MCF 10A (cell line): ENCODE measurements at regions not wholly inside any gene's neighbourhood (a gene's known extent, or its start where the extent isn't known, plus 50 kb on each side); places are given as distances from the start of the nearest gene placed in this dataset.

ENCODE experiments used
- BruUV-seq: library from RNA; stranded (reverse); fragments of 400-500 nt; replicated peaks from 2 replicates; lab custom pipeline; 2021; lab: Mats Ljungman, UMichigan
- CTCF ChIA-PET: fragments of 300-600 bp; sonication (Branson Sonifier 250); formaldehyde crosslinking; extraction: SDS; loops from one replicate; lab custom pipeline; 2021; ENCODE audit warnings: antibody characterized with exemption, inconsistent platforms; lab: Yijun Ruan, JAX
- POLR2A ChIA-PET: fragments of 300-600, 350-650 bp; sonication (Branson Sonifier 250); formaldehyde crosslinking; extraction: SDS; loops from one replicate; lab custom pipeline; 2020; ENCODE audit warnings: antibody characterized with exemption, inconsistent platforms; lab: Yijun Ruan, JAX
- DNase-seq: peaks from one replicate; pipeline ENCODE4 v3.0.0-alpha.2; 2018; ENCODE audit not compliant: unreplicated experiment
- H3K27ac Mint-ChIP-seq: one replicate; pipeline ENCODE4 v1.8.0; 2022; ENCODE audit warnings: mild to moderate bottlenecking, low read depth, mixed read lengths; ENCODE audit not compliant: unreplicated experiment
- H3K27me3 Mint-ChIP-seq: one replicate; pipeline ENCODE4 v1.8.0; 2022; ENCODE audit warnings: mixed read lengths; ENCODE audit not compliant: insufficient read depth, unreplicated experiment
- H3K36me3 Mint-ChIP-seq: one replicate; pipeline ENCODE4 v1.8.0; 2022; ENCODE audit warnings: mild to moderate bottlenecking, moderate library complexity, mixed read lengths; ENCODE audit not compliant: insufficient read depth, unreplicated experiment
- H3K4me1 Mint-ChIP-seq: one replicate; pipeline ENCODE4 v1.8.0; 2022; ENCODE audit warnings: mixed read lengths; ENCODE audit not compliant: insufficient read depth, unreplicated experiment
- H3K4me3 Mint-ChIP-seq: one replicate; pipeline ENCODE4 v1.8.0; 2022; ENCODE audit warnings: mild to moderate bottlenecking, moderate library complexity, mixed read lengths; ENCODE audit not compliant: unreplicated experiment
- H3K9me3 Mint-ChIP-seq: one replicate; pipeline ENCODE4 v1.8.0; 2022; ENCODE audit warnings: mixed read lengths; ENCODE audit not compliant: unreplicated experiment
- CTCF ChIP-seq: fragments of 200-600 bp; IDR thresholded peaks from one replicate; pipeline ENCODE4 v1.8.0; 2022; ENCODE audit warnings: antibody characterized with exemption, mild to moderate bottlenecking; ENCODE audit not compliant: unreplicated experiment
- intact Hi-C: fragments of 100-400 bp; cut with micrococcal nuclease; formaldehyde crosslinking; loops from 2 replicates; pipeline ENCODE4 v1.14.1; 2022

- Mint-ChIP-seq H3K27ac (no peak overlapping the region), H3K4me1 (peaks cover 6% of the 10 kb centered on the region), H3K36me3 (no peaks in the 10 kb centered on the region), H3K4me3 (no peak overlapping the region), H3K27me3 (no peaks in the 10 kb centered on the region), H3K9me3 (peaks cover 8% of the 10 kb centered on the region)
- BruUV-seq = no TSS peak
- ChIA-PET POLR2A (no interaction called here), CTCF (interaction anchor here (0.6 to 0.7 kb wide), 3 partner anchors 75 to 197 kb away, joined by 3 to 5 read pairs (median 4); no protein-coding TSS in a partner anchor)
- no peak for DNase-seq
- intact Hi-C loops = no loop called here
- TF ChIP-seq CTCF = no peak
Observed at GRCh38 chr4:42308247-42308646, 89.0 kb upstream of the SHISA3 start.

- POLR2A ChIA-PET = no interaction called here
- H3K9me3 Mint-ChIP-seq = peaks cover 14% of the 10 kb centered on the region
- no peaks in the 10 kb centered on the region for H3K27me3 Mint-ChIP-seq
Observed at GRCh38 chr4:42309361-42310260, 87.7 kb upstream of the SHISA3 start.

GRCh38 chr4:42310358-42310757 is 86.9 kb upstream of the SHISA3 start:
- peaks cover 14% of the 10 kb centered on the region for H3K9me3 Mint-ChIP-seq
- H3K36me3 Mint-ChIP-seq = no peaks in the 10 kb centered on the region
- no peak overlapping the region for H3K4me3 Mint-ChIP-seq
- H3K27ac Mint-ChIP-seq = no peak overlapping the region
- peaks cover 11% of the 10 kb centered on the region for H3K4me1 Mint-ChIP-seq
- H3K27me3 Mint-ChIP-seq = no peaks in the 10 kb centered on the region
- TF ChIP-seq CTCF = no peak
- POLR2A ChIA-PET = no interaction called here
- BruUV-seq = no TSS peak
- no peak for DNase-seq
- CTCF ChIA-PET = no interaction called here
- intact Hi-C loops = no loop called here

More at GRCh38 chr4:42309361-42310260, 87.7 kb upstream of the SHISA3 start:
- TF ChIP-seq CTCF = no peak
- Mint-ChIP-seq H3K4me3 (no peak overlapping the region), H3K36me3 (no peaks in the 10 kb centered on the region), H3K4me1 (peaks cover 11% of the 10 kb centered on the region), H3K27ac (no peak overlapping the region)
- BruUV-seq = no TSS peak
- intact Hi-C loops = no loop called here
- CTCF ChIA-PET = no interaction called here
- DNase-seq = no peak

DNA sequence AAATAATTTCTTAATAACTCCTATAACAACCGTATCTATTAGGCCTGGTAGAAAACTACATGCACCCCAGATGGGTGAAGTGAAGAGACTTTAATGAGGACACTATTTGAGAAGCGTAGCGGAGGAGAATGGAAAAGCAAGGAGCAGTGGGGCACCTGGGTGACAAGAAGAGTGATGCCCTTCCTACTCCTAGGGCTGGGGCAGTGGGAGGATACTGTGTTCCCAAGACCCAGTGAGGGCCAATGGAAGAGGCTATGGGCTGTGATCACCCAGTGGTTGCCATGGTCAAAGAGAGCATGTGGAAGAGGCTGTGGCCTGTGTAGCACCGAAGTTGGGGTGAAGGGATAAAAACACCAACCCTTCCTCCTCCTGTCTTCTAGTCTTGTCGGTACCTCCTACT is 86.5 kb upstream of the SHISA3 start:
- POLR2A ChIA-PET = no interaction called here
- CTCF ChIA-PET = no interaction called here
- no peak for DNase-seq
- Mint-ChIP-seq H3K4me1 (peaks cover 11% of the 10 kb centered on the region), H3K27ac (no peak overlapping the region), H3K36me3 (no peaks in the 10 kb centered on the region), H3K4me3 (no peak overlapping the region), H3K9me3 (peaks cover 14% of the 10 kb centered on the region), H3K27me3 (no peaks in the 10 kb centered on the region)
- TF ChIP-seq CTCF = no peak
- intact Hi-C loops = no loop called here
- BruUV-seq = no TSS peak
